GM18520 (cell line): ENCODE measurements at regions not wholly inside any gene's neighbourhood (a gene's known extent, or its start where the extent isn't known, plus 50 kb on each side); places are given as distances from the start of the nearest gene placed in this dataset.
"Not testable (repeated sequence)": the region's sequence is repeated elsewhere in the genome, so short reads cannot be mapped to it uniquely, and the experiment has no call there.

ENCODE experiments used
- ATAC-seq: cut with Tn5 transposase; IDR thresholded peaks from one replicate; pipeline ENCODE4 v1.9.1; 2021; ENCODE audit not compliant: unreplicated experiment

- no peak for ATAC-seq
These were observed 80.2 kb upstream of the SULF2 start for GRCh38 chr20:47865451-47865850.

GRCh38 chr20:47863981-47864380 is 78.7 kb upstream of the SULF2 start:
- ATAC-seq, result no peak

GRCh38 chr20:47863315-47863965 is 78.2 kb upstream of the SULF2 start:
- no peak for ATAC-seq

GRCh38 chr20:47862574-47863240 is 77.4 kb upstream of the SULF2 start:
- ATAC-seq, result no peak

- ATAC-seq, result no peak
These were observed 75.8 kb upstream of the SULF2 start for GRCh38 chr20:47861116-47861515.

GRCh38 chr20:47860049-47860830 is 75.0 kb upstream of the SULF2 start:
- ATAC-seq, result no peak

GRCh38 chr20:47859278-47859677 is 74.0 kb upstream of the SULF2 start:
- no peak for ATAC-seq

GRCh38 chr20:47857569-47858464 is 72.5 kb upstream of the SULF2 start:
- no peak for ATAC-seq

GRCh38 chr20:47857187-47857568 is 71.9 kb upstream of the SULF2 start:
- no peak for ATAC-seq

GRCh38 chr20:47855799-47856198 is 70.5 kb upstream of the SULF2 start:
- ATAC-seq, result no peak

- ATAC-seq, result no peak
These were observed 69.5 kb upstream of the SULF2 start for GRCh38 chr20:47854687-47855212.

- no peak for ATAC-seq
These were observed 66.5 kb upstream of the SULF2 start for GRCh38 chr20:47851774-47852173.

GRCh38 chr20:47850146-47850545 is 64.9 kb upstream of the SULF2 start:
- ATAC-seq, result no peak

GRCh38 chr20:47849596-47849995 is 64.3 kb upstream of the SULF2 start:
- no peak for ATAC-seq

GRCh38 chr20:47849006-47849405 is 63.7 kb upstream of the SULF2 start:
- no peak for ATAC-seq

- not testable (repeated sequence) for ATAC-seq
These were observed 63.3 kb upstream of the SULF2 start for GRCh38 chr20:47848534-47848933.

GRCh38 chr20:47847884-47848485 is 62.7 kb upstream of the SULF2 start:
- ATAC-seq, result no peak

GRCh38 chr20:47847220-47847619 is 61.9 kb upstream of the SULF2 start:
- not testable (repeated sequence) for ATAC-seq

- ATAC-seq, result not testable (repeated sequence)
These were observed 61.4 kb upstream of the SULF2 start for GRCh38 chr20:47846651-47847050.

- ATAC-seq, result not testable (repeated sequence)
These were observed 60.2 kb upstream of the SULF2 start for GRCh38 chr20:47845382-47845977.
